Neural progenitor cell (in vitro differentiated cells): ENCODE measurements at regions not wholly inside any gene's neighbourhood (a gene's known extent, or its start where the extent isn't known, plus 50 kb on each side); places are given as distances from the start of the nearest gene placed in this dataset.

Experiments used
- CTCF ChIP-seq: fragments of 200-600 bp; sonication (generic); IDR thresholded peaks from 2 replicates; pipeline ENCODE4 v1.5.1; 2017; ENCODE audit warnings: antibody characterized with exemption, mild to moderate bottlenecking
- EZH2 ChIP-seq: fragments of 200-600 bp; sonication (generic); IDR thresholded peaks from 2 replicates; pipeline ENCODE4 v1.6.1; 2017; ENCODE audit warnings: antibody characterized with exemption, mild to moderate bottlenecking, moderate library complexity

- TF ChIP-seq CTCF (no peak), EZH2 (no peak)
These were observed 85.8 kb downstream of the MIS18A start for GRCh38 chr21:32193098-32193465.
